AG04449 (cell line): ENCODE measurements at regions not wholly inside any gene's neighbourhood (a gene's known extent, or its start where the extent isn't known, plus 50 kb on each side); places are given as distances from the start of the nearest gene placed in this dataset.
"Not testable (repeated sequence)": the region's sequence is repeated elsewhere in the genome, so short reads cannot be mapped to it uniquely, and the experiment has no call there.

Experiments used
- CTCF ChIA-PET: fragments of 350-600 bp; formaldehyde crosslinking; extraction: SDS; loops from one replicate; lab custom pipeline; 2021; ENCODE audit warnings: antibody characterized with exemption; lab: Yijun Ruan, JAX
- POLR2A ChIA-PET: fragments of 400-600, 350-600 bp; formaldehyde crosslinking; extraction: SDS; loops from one replicate; lab custom pipeline; 2020; ENCODE audit warnings: antibody characterized with exemption, inconsistent platforms; lab: Yijun Ruan, JAX
- DNase-seq: peaks from one replicate; pipeline ENCODE4 v3.0.0-alpha.2; 2010; ENCODE audit warnings: low read depth, low spot score
- H3K4me3 ChIP-seq: 2 replicates; pipeline ENCODE4 v1.5.1; 2011; ENCODE audit warnings: low read depth, mild to moderate bottlenecking, control low read depth, low read length
- TF ChIP-seq, protein P1 (sequence below): IDR thresholded peaks from one replicate; pipeline ENCODE4 v1.5.1; 2011; ENCODE audit warnings: mild to moderate bottlenecking, moderate library complexity, low read length, control low read depth, inconsistent platforms; ENCODE audit not compliant: insufficient read depth; ENCODE audit errors: missing control alignments

DNA sequence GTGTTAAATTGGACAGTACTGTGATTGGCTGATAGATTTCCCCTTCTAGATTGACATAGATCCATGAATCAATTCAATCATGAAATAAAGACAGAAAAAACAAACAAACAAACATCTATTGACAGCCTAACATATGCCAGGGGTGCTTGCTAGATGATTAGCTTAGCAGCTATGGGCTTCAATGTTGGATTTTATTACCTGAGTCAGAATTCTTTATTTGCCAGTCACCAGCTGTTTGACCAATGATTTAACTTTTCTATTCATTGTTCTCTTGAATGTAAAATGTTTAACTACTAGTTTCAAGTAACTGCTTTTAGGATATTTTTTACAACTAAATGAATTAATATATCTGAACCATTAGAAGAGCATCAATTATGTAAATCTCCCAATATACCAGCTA lies 901.3 kb upstream of the CITED2 start:
- DNase-seq = no peak
- H3K4me3 ChIP-seq = no peak overlapping the region
- TF ChIP-seq, protein P1, sequence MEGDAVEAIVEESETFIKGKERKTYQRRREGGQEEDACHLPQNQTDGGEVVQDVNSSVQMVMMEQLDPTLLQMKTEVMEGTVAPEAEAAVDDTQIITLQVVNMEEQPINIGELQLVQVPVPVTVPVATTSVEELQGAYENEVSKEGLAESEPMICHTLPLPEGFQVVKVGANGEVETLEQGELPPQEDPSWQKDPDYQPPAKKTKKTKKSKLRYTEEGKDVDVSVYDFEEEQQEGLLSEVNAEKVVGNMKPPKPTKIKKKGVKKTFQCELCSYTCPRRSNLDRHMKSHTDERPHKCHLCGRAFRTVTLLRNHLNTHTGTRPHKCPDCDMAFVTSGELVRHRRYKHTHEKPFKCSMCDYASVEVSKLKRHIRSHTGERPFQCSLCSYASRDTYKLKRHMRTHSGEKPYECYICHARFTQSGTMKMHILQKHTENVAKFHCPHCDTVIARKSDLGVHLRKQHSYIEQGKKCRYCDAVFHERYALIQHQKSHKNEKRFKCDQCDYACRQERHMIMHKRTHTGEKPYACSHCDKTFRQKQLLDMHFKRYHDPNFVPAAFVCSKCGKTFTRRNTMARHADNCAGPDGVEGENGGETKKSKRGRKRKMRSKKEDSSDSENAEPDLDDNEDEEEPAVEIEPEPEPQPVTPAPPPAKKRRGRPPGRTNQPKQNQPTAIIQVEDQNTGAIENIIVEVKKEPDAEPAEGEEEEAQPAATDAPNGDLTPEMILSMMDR = no peak
- ChIA-PET POLR2A (no interaction called here), CTCF (no interaction called here)

DNA sequence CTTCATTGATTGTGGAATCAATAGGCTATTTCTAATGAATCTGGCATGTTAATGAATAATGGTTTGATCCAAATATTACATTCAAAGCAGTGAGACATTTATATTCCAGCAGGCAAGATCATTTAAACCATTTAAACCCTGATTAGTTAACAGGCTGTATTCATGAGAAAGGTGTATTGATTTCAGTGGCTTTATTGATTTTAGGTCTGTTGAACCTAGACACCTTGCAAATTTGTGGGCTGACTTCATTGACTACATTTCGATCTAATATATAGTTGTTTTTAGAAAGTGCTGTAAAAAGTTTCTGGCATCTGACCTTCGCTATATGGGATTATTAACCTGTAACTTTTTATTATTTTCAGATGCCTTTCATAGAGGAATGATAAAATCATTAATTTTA lies 900.1 kb upstream of the CITED2 start:
- TF ChIP-seq, protein P1 = no peak
- ChIA-PET CTCF (no interaction called here), POLR2A (no interaction called here)
- DNase-seq = no peak
- no peak overlapping the region for H3K4me3 ChIP-seq

DNA sequence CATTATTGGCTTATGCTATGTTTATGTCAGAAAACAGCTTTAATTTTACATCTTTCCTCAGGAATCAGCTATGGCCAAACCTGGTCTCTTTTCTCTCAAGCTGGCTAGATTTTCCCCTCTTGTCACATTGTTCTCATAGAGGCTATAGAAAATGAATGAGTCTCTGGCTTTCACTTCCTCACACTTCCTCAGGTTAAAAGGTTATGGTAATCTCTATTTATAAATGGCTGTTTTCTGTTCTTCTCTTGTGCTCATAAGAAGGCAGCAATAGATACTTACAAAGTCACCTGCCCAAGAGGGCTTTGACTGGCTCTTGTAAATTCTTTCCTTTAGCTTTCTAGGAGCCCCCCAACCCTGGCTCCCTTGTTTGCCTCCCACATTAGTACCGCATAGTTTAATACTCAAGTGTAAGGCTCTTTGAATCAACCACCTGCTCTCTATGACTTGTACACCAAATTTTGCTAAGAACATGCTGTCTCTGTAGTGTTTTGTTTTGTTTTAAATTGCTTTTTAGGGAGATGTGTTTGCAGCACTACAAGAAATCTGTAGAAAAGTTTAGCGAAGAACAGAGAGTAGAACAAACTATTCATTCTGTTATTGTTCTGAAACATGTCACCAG lies 897.4 kb upstream of the CITED2 start:
- TF ChIP-seq, protein P1 = no peak
- POLR2A ChIA-PET = no interaction called here
- no peak for DNase-seq
- no peak overlapping the region for H3K4me3 ChIP-seq
- CTCF ChIA-PET = no interaction called here

DNA sequence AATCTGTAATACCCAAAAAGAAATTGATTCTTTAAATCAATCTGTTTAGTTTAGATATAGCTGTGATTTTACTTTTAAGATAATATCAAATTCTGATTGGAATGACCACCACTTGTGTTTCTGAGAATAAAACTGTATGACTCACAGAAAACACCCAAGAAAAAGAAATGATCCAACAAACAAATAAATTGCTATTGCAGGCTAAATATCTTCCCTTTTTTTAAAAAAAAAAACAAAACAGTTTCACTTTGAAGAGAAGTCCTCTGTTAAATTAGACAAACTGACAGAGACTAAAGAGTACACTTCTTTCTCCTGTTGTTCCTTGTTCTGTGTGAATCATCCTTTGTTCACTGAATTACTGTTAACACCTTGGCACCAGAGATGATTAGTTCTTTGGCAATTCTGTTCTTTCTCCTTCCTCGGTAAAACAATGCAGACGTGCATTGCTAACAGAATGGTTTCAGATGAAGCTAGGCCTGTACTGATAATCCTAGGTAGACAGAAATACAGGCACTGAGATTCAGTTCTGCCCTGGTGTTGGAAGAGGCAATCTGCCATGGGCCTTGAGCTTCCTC lies 895.2 kb upstream of the CITED2 start:
- ChIA-PET CTCF (no interaction called here), POLR2A (no interaction called here)
- TF ChIP-seq, protein P1 = no peak
- DNase-seq = no peak
- H3K4me3 ChIP-seq = no peak overlapping the region

DNA sequence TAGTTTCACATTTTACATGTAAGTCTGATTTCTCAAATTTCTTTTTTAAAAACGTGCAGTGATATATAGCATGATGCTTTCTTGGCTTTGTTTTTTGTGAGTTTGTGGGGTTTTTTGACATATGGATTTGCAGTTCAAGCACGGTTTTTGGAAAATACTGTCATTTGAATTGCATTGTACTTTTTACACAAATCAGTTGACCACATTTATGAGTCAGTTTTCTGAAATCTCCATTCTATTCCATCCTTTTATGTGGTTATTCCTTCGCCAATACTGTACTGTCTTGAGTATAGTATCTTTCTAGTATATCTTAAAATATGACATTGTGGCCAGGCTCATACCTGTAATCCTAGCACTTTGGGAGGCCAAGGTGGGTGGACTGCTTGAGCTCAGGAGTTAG lies 890.0 kb upstream of the CITED2 start:
- TF ChIP-seq, protein P1 = no peak
- H3K4me3 ChIP-seq = no peak overlapping the region
- POLR2A ChIA-PET = no interaction called here
- CTCF ChIA-PET = no interaction called here
- no peak for DNase-seq

DNA sequence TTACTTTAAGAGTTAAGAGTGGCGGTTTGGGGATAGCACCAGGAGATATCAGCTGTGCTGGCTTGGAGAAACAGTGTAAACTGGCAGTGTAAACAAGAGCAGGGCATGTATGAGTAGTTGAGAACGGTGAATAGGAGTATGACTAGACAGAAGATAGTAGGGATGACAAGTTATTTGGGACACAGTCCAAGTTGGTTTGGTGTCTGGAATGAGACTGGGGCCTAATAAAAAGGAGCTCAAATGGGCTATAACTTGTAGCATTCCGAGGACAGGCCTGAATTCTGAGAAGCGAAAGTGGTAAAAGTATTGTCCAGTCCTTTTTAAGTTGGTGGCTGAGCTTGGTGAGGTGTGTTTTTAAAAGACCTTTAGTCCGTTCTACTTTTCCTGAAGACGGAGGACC lies 883.9 kb upstream of the CITED2 start:
- CTCF ChIA-PET, DNase-seq: not testable (repeated sequence)

DNA sequence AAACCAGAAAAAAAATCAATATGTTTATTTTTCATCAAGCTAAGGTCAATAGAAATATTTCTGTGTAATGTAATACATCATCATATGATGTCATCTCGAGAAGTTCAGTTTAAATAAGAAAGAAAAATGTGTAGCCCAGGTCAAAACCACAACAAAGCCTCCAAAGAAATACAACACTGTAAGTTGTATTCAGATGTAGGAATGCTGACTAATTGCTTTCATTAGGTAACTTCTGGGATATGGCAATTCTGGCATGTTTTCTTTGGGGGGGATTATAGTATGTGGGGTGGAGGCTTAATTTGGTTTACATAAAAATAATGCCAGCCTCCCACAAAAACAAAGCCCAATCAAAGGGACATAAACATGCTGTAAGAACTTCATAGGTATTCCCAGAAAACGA lies 881.8 kb upstream of the CITED2 start:
- TF ChIP-seq, protein P1 = no peak
- ChIA-PET POLR2A (no interaction called here), CTCF (no interaction called here)
- no peak overlapping the region for H3K4me3 ChIP-seq
- DNase-seq = no peak

More for the DNA sequence above, 883.9 kb upstream of the CITED2 start:
- H3K4me3 ChIP-seq, POLR2A ChIA-PET: not testable (repeated sequence)
